ENCODE measurements at regions not wholly inside any gene's neighbourhood (a gene's known extent, or its start where the extent isn't known, plus 50 kb on each side); places are given as distances from the start of the nearest gene placed in this dataset.

- no peaks in the 10 kb centered on the region for H3K27me3 Mint-ChIP-seq
- no peak for ATAC-seq (replicated peaks)
- H3K9me3 Mint-ChIP-seq, result peaks cover 6 to 7% of the 10 kb centered on the region in 2 donors
- DNase-seq, result no peak
- no peaks in the 10 kb centered on the region for H3K4me1 Mint-ChIP-seq
- H3K27ac Mint-ChIP-seq, result no peak overlapping the region
- H3K36me3 Mint-ChIP-seq, result no peaks in the 10 kb centered on the region
- no peak overlapping the region for H3K4me3 Mint-ChIP-seq
Observed at GRCh38 chr3:96354742-96355141, 459.7 kb upstream of the EPHA6 start.

- no peak overlapping the region for H3K27ac Mint-ChIP-seq
- no peaks in the 10 kb centered on the region for H3K27me3 Mint-ChIP-seq
- no peak overlapping the region for H3K4me3 Mint-ChIP-seq
- no peaks in the 10 kb centered on the region for H3K4me1 Mint-ChIP-seq
- H3K36me3 Mint-ChIP-seq, result no peaks in the 10 kb centered on the region
- H3K9me3 Mint-ChIP-seq, result peaks cover 7 to 8% of the 10 kb centered on the region in 2 donors
- DNase-seq (no peak), ATAC-seq (replicated peaks) (no peak)
Observed at GRCh38 chr3:96361241-96361640, 453.2 kb upstream of the EPHA6 start.

GRCh38 chr3:96370637-96371036, 443.8 kb upstream of the EPHA6 start:
- no peak for ATAC-seq (replicated peaks)
- no peak overlapping the region for H3K27ac Mint-ChIP-seq
- H3K27me3 Mint-ChIP-seq, result no peaks in the 10 kb centered on the region
- DNase-seq, result no peak
- H3K9me3 Mint-ChIP-seq, result peaks cover 7 to 13% of the 10 kb centered on the region in 2 donors
- H3K4me1 Mint-ChIP-seq, result no peaks in the 10 kb centered on the region
- no peak overlapping the region for H3K4me3 Mint-ChIP-seq
- H3K36me3 Mint-ChIP-seq, result no peaks in the 10 kb centered on the region

GRCh38 chr3:96410006-96410730, 404.2 kb upstream of the EPHA6 start:
- peaks cover 0 to 9% of the 10 kb centered on the region in 2 donors for H3K9me3 Mint-ChIP-seq

GRCh38 chr3:96416549-96417255, 397.7 kb upstream of the EPHA6 start:
- H3K9me3 Mint-ChIP-seq, result peaks cover 0 to 2% of the 10 kb centered on the region in 2 donors

More at GRCh38 chr3:96410006-96410730, 404.2 kb upstream of the EPHA6 start:
- no peaks in the 10 kb centered on the region for H3K4me1 Mint-ChIP-seq
- no peak overlapping the region for H3K27ac Mint-ChIP-seq
- no peak overlapping the region for H3K4me3 Mint-ChIP-seq
- no peaks in the 10 kb centered on the region for H3K27me3 Mint-ChIP-seq
- no peak for DNase-seq
- no peak for ATAC-seq (replicated peaks)
- H3K36me3 Mint-ChIP-seq, result no peaks in the 10 kb centered on the region

GRCh38 chr3:96428097-96428496, 386.3 kb upstream of the EPHA6 start:
- H3K4me3 Mint-ChIP-seq, result no peak overlapping the region
- H3K27me3 Mint-ChIP-seq, result no peaks in the 10 kb centered on the region
- H3K9me3 Mint-ChIP-seq, result peaks cover 0 to 2% of the 10 kb centered on the region in 2 donors
- ATAC-seq (replicated peaks), result no peak
- DNase-seq, result no peak
- no peaks in the 10 kb centered on the region for H3K4me1 Mint-ChIP-seq
- H3K27ac Mint-ChIP-seq, result no peak overlapping the region
- H3K36me3 Mint-ChIP-seq, result no peaks in the 10 kb centered on the region

More at GRCh38 chr3:96416549-96417255, 397.7 kb upstream of the EPHA6 start:
- Mint-ChIP-seq H3K27ac (no peak overlapping the region), H3K36me3 (no peaks in the 10 kb centered on the region), H3K4me1 (no peaks in the 10 kb centered on the region), H3K4me3 (no peak overlapping the region), H3K27me3 (no peaks in the 10 kb centered on the region)
- DNase-seq (no peak), ATAC-seq (replicated peaks) (no peak)

- H3K9me3 Mint-ChIP-seq, result no peaks in the 10 kb centered on the region
- H3K36me3 Mint-ChIP-seq, result no peaks in the 10 kb centered on the region
- H3K4me1 Mint-ChIP-seq, result no peaks in the 10 kb centered on the region
- H3K27ac Mint-ChIP-seq, result no peak overlapping the region
- ATAC-seq (replicated peaks), result no peak
- no peak for DNase-seq
- H3K4me3 Mint-ChIP-seq, result no peak overlapping the region
- no peaks in the 10 kb centered on the region for H3K27me3 Mint-ChIP-seq
Observed at GRCh38 chr3:96430079-96430478, 384.3 kb upstream of the EPHA6 start.

GRCh38 chr3:96434651-96435050, 379.7 kb upstream of the EPHA6 start:
- no peak overlapping the region for H3K4me3 Mint-ChIP-seq
- DNase-seq (no peak), ATAC-seq (replicated peaks) (no peak)
- H3K36me3 Mint-ChIP-seq, result no peaks in the 10 kb centered on the region
- H3K27me3 Mint-ChIP-seq, result no peaks in the 10 kb centered on the region
- peaks cover 0 to 2% of the 10 kb centered on the region in 2 donors for H3K9me3 Mint-ChIP-seq
- H3K27ac Mint-ChIP-seq, result no peak overlapping the region
- no peaks in the 10 kb centered on the region for H3K4me1 Mint-ChIP-seq

GRCh38 chr3:96449346-96449745, 365.0 kb upstream of the EPHA6 start:
- no peak overlapping the region for H3K27ac Mint-ChIP-seq
- no peaks in the 10 kb centered on the region for H3K36me3 Mint-ChIP-seq
- DNase-seq (no peak), ATAC-seq (replicated peaks) (no peak)
- H3K27me3 Mint-ChIP-seq, result no peaks in the 10 kb centered on the region
- peaks cover 0 to 5% of the 10 kb centered on the region in 2 donors for H3K9me3 Mint-ChIP-seq
- H3K4me3 Mint-ChIP-seq, result no peak overlapping the region
- H3K4me1 Mint-ChIP-seq, result no peaks in the 10 kb centered on the region

GRCh38 chr3:96449803-96450202, 364.6 kb upstream of the EPHA6 start:
- ATAC-seq (replicated peaks) (no peak), DNase-seq (no peak)
- Mint-ChIP-seq H3K4me1 (no peaks in the 10 kb centered on the region), H3K4me3 (no peak overlapping the region), H3K27me3 (no peaks in the 10 kb centered on the region), H3K36me3 (no peaks in the 10 kb centered on the region), H3K9me3 (peaks cover 0 to 5% of the 10 kb centered on the region in 2 donors), H3K27ac (no peak overlapping the region)

- DNase-seq, result no peak
- Mint-ChIP-seq H3K9me3 (peaks cover 5% of the 10 kb centered on the region in 2 donors), H3K27me3 (no peaks in the 10 kb centered on the region), H3K27ac (no peak overlapping the region), H3K36me3 (no peaks in the 10 kb centered on the region), H3K4me3 (no peak overlapping the region), H3K4me1 (no peaks in the 10 kb centered on the region)
- no peak for ATAC-seq (replicated peaks)
Observed at GRCh38 chr3:96450699-96451098, 363.7 kb upstream of the EPHA6 start.

- H3K27ac Mint-ChIP-seq, result no peak overlapping the region
- ATAC-seq (replicated peaks) (no peak), DNase-seq (no peak)
- no peak overlapping the region for H3K4me3 Mint-ChIP-seq
- no peaks in the 10 kb centered on the region for H3K36me3 Mint-ChIP-seq
- H3K27me3 Mint-ChIP-seq, result no peaks in the 10 kb centered on the region
- no peaks in the 10 kb centered on the region for H3K9me3 Mint-ChIP-seq
- H3K4me1 Mint-ChIP-seq, result no peaks in the 10 kb centered on the region
Observed at GRCh38 chr3:96465521-96465920, 348.9 kb upstream of the EPHA6 start.

- Mint-ChIP-seq H3K36me3 (no peaks in the 10 kb centered on the region), H3K4me1 (no peaks in the 10 kb centered on the region), H3K4me3 (no peak overlapping the region), H3K9me3 (peaks cover 0 to 2% of the 10 kb centered on the region in 2 donors), H3K27me3 (no peaks in the 10 kb centered on the region), H3K27ac (no peak overlapping the region)
- ATAC-seq (replicated peaks) (no peak), DNase-seq (no peak)
Observed at GRCh38 chr3:96466441-96466840, 348.0 kb upstream of the EPHA6 start.

- Mint-ChIP-seq H3K9me3 (peaks cover 0 to 2% of the 10 kb centered on the region in 2 donors), H3K27ac (no peak overlapping the region), H3K4me3 (no peak overlapping the region), H3K27me3 (no peaks in the 10 kb centered on the region), H3K36me3 (no peaks in the 10 kb centered on the region), H3K4me1 (no peaks in the 10 kb centered on the region)
- DNase-seq (no peak), ATAC-seq (replicated peaks) (no peak)
Observed at GRCh38 chr3:96467639-96468038, 346.8 kb upstream of the EPHA6 start.

- H3K9me3 Mint-ChIP-seq, result peaks cover 0 to 4% of the 10 kb centered on the region in 2 donors
- no peaks in the 10 kb centered on the region for H3K36me3 Mint-ChIP-seq
- no peak overlapping the region for H3K27ac Mint-ChIP-seq
- no peaks in the 10 kb centered on the region for H3K27me3 Mint-ChIP-seq
- H3K4me1 Mint-ChIP-seq, result no peaks in the 10 kb centered on the region
- no peak overlapping the region for H3K4me3 Mint-ChIP-seq
- DNase-seq, result no peak
- ATAC-seq (replicated peaks), result no peak
Observed at GRCh38 chr3:96478496-96478895, 335.9 kb upstream of the EPHA6 start.
